H9 (cell line): ENCODE measurements at regions not wholly inside any gene's neighbourhood (a gene's known extent, or its start where the extent isn't known, plus 50 kb on each side); places are given as distances from the start of the nearest gene placed in this dataset.

ENCODE experiments used
- DNase-seq: peaks from one replicate; pipeline ENCODE4 v3.0.0-alpha.2; 2017
- H2AFZ ChIP-seq: one replicate; pipeline ENCODE4 v1.6.1; 2013; ENCODE audit warnings: mild to moderate bottlenecking, low read length, control low read depth, moderate library complexity
- H2AK5ac ChIP-seq: 2 replicates; pipeline ENCODE4 v1.6.1; 2013; ENCODE audit warnings: low read length, control low read depth, mixed read lengths; ENCODE audit not compliant: insufficient read length
- H2BK120ac ChIP-seq: one replicate; pipeline ENCODE4 v1.6.1; 2013; ENCODE audit warnings: low read depth, mild to moderate bottlenecking, low read length, control low read depth, inconsistent platforms; ENCODE audit not compliant: poor library complexity, severe bottlenecking
- H2BK12ac ChIP-seq: 2 replicates; pipeline ENCODE4 v1.6.1; 2013; ENCODE audit warnings: low read length, control low read depth, mixed read lengths, low read depth; ENCODE audit not compliant: insufficient read length
- H2BK15ac ChIP-seq: 2 replicates; pipeline ENCODE4 v1.6.1; 2013; ENCODE audit warnings: low read depth, low read length, control low read depth
- H2BK20ac ChIP-seq: one replicate; pipeline ENCODE4 v1.6.1; 2013; ENCODE audit warnings: low read depth, mild to moderate bottlenecking, low read length, control low read depth, inconsistent platforms; ENCODE audit not compliant: poor library complexity, severe bottlenecking
- H2BK5ac ChIP-seq: 2 replicates; pipeline ENCODE4 v1.6.1; 2013; ENCODE audit warnings: low read length, control low read depth, mixed read lengths; ENCODE audit not compliant: insufficient read length
- H3K14ac ChIP-seq: 2 replicates; pipeline ENCODE4 v1.6.1; 2013; ENCODE audit warnings: low read length, control low read depth; ENCODE audit not compliant: insufficient read depth
- H3K18ac ChIP-seq: 2 replicates; pipeline ENCODE4 v1.6.1; 2013; ENCODE audit warnings: low read depth, mild to moderate bottlenecking, mixed read lengths, low read length, control low read depth; ENCODE audit not compliant: insufficient read length
- H3K23ac ChIP-seq: 2 replicates; pipeline ENCODE4 v1.6.1; 2013; ENCODE audit warnings: low read length, control low read depth, mixed read lengths, low read depth; ENCODE audit not compliant: insufficient read length
- H3K23me2 ChIP-seq: 2 replicates; pipeline ENCODE4 v1.6.1; 2013; ENCODE audit warnings: low read depth, mild to moderate bottlenecking, mixed read lengths, low read length, control low read depth; ENCODE audit not compliant: insufficient read length, poor library complexity, severe bottlenecking
- H3K27ac ChIP-seq: 2 replicates; pipeline ENCODE4 v1.5.1; 2013; ENCODE audit warnings: low read length, control low read depth, mixed read lengths, low read depth; ENCODE audit not compliant: insufficient read length
- H3K27me3 ChIP-seq: 2 replicates; pipeline ENCODE4 v1.6.1; 2013; ENCODE audit warnings: low read length, control low read depth, inconsistent platforms; ENCODE audit not compliant: insufficient read depth
- H3K4ac ChIP-seq: 2 replicates; pipeline ENCODE4 v1.6.1; 2013; ENCODE audit warnings: low read depth, mild to moderate bottlenecking, control low read depth, inconsistent platforms, low read length, moderate library complexity
- H3K4me1 ChIP-seq: 2 replicates; pipeline ENCODE4 v1.6.1; 2013; ENCODE audit warnings: low read length, control low read depth, inconsistent platforms; ENCODE audit not compliant: insufficient read depth
- H3K4me2 ChIP-seq: 2 replicates; pipeline ENCODE4 v1.6.1; 2013; ENCODE audit warnings: low read length, control low read depth, mixed read lengths; ENCODE audit not compliant: insufficient read length, insufficient read depth
- H3K56ac ChIP-seq: 2 replicates; pipeline ENCODE4 v1.6.1; 2013; ENCODE audit warnings: low read depth, mild to moderate bottlenecking, mixed read lengths, low read length, control low read depth; ENCODE audit not compliant: insufficient read length
- H3K79me1 ChIP-seq: 2 replicates; pipeline ENCODE4 v1.6.1; 2013; ENCODE audit warnings: low read depth, mild to moderate bottlenecking, moderate library complexity, low read length, control low read depth, inconsistent platforms; ENCODE audit not compliant: insufficient read depth, poor library complexity, severe bottlenecking
- H3K79me2 ChIP-seq: 2 replicates; pipeline ENCODE4 v1.6.1; 2013; ENCODE audit warnings: low read length, control low read depth, inconsistent platforms; ENCODE audit not compliant: insufficient read depth
- H3K9ac ChIP-seq: 2 replicates; pipeline ENCODE4 v1.6.1; 2013; ENCODE audit warnings: low read length, control low read depth, mixed read lengths; ENCODE audit not compliant: insufficient read length; ENCODE audit errors: extremely low read depth
- H3K9me3 ChIP-seq: one replicate; pipeline ENCODE4 v1.6.1; 2013; ENCODE audit warnings: low read depth, low read length, inconsistent platforms; ENCODE audit not compliant: control insufficient read depth
- H3T11ph ChIP-seq: one replicate; pipeline ENCODE4 v1.6.1; 2013; ENCODE audit warnings: mild to moderate bottlenecking, low read length, control low read depth, inconsistent platforms
- H4K20me1 ChIP-seq: one replicate; pipeline ENCODE4 v1.6.1; 2013; ENCODE audit not compliant: control insufficient read depth, insufficient read length, insufficient read depth
- H4K5ac ChIP-seq: 2 replicates; pipeline ENCODE4 v1.6.1; 2013; ENCODE audit warnings: low read depth, mild to moderate bottlenecking, mixed read lengths, low read length, control low read depth; ENCODE audit not compliant: insufficient read length
- H4K8ac ChIP-seq: replicated peaks from 2 replicates; pipeline ENCODE4 v1.6.1; 2013; ENCODE audit warnings: low read length, control low read depth, mixed read lengths, low read depth; ENCODE audit not compliant: insufficient read length
- H4K91ac ChIP-seq: 2 replicates; pipeline ENCODE4 v1.6.1; 2013; ENCODE audit warnings: low read depth, mild to moderate bottlenecking, moderate library complexity, mixed read lengths, low read length, control low read depth; ENCODE audit not compliant: insufficient read length
- H3K27ac Mint-ChIP-seq, 3 experiments: 2 replicates in 2 of 3; 3 replicates in 1 of 3; pipeline ENCODE4 v1.8.0; 2020 to 2021; ENCODE audit warnings: mixed read lengths in 3 of 3, mild to moderate bottlenecking in 1 of 3, moderate library complexity in 1 of 3
- H3K27me3 Mint-ChIP-seq: 2 replicates; pipeline ENCODE4 v1.8.0; 2021; ENCODE audit warnings: low read depth, mild to moderate bottlenecking, moderate library complexity, mixed read lengths
- H3K36me3 Mint-ChIP-seq, 3 experiments: 2 replicates in 2 of 3; 3 replicates in 1 of 3; pipeline ENCODE4 v1.8.0; 2020 to 2021; ENCODE audit warnings: low read depth in 3 of 3, mixed read lengths in 3 of 3; ENCODE audit not compliant: insufficient read depth in 1 of 3
- H3K4me1 Mint-ChIP-seq, 2 experiments: 2 replicates each; pipeline ENCODE4 v1.8.0; 2020; ENCODE audit warnings: mixed read lengths in 2 of 2
- H3K4me3 Mint-ChIP-seq, 2 experiments: 2 replicates in 1 of 2; 3 replicates in 1 of 2; pipeline ENCODE4 v1.8.0; 2020 to 2021; ENCODE audit warnings: mild to moderate bottlenecking in 2 of 2, mixed read lengths in 2 of 2, moderate library complexity in 1 of 2
- H3K9me3 Mint-ChIP-seq, 2 experiments: 2 replicates in 1 of 2; 3 replicates in 1 of 2; pipeline ENCODE4 v1.8.0; 2020; ENCODE audit warnings: mild to moderate bottlenecking in 2 of 2, mixed read lengths in 2 of 2, moderate library complexity in 1 of 2
- WGBS: extraction: QIAGEN DNeasy Blood & Tissue Kit; methylation state at CpG from one replicate; pipeline ENCODE4 v1.1.7; 2013; ENCODE audit warnings: missing lambda C conversion rate, low lambda C conversion rate, mixed read lengths; ENCODE audit not compliant: insufficient read length; ENCODE audit errors: extremely low coverage; 5-methylcytosine and 5-hydroxymethylcytosine counted together
- TF ChIP-seq, protein P1 (sequence below): fragments of 200-600 bp; sonication (generic); conservative IDR thresholded peaks from 3 replicates; pipeline ENCODE4 v1.8.0; 2021; ENCODE audit warnings: antibody characterized with exemption, mild to moderate bottlenecking

DNA sequence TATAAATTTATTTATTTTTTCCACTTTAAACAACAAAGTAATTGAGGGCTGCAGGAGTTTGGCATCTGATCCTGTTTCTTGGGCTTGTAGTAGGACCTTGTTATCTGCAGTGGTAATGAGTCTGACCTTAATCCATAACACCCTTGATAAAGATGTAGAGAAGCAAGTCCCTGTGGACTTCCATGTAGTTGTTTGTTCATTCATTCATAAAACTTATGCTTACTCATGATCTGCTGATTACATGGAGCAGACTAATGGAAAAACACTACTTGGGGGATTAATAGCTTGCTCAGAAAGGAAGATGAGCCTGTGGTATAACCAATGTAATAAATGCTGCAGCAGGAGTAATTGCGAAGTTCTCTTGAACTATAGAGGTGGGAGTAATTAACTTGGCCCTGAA lies 271.5 kb upstream of the TBL1XR1 start:
- DNase-seq: no peak
- Histone ChIP-seq H3K4me2 (no peak overlapping the region), H3T11ph (no peak overlapping the region), H2BK120ac (no peak overlapping the region), H3K27ac (no peak overlapping the region), H3K4ac (no peak overlapping the region), H2AFZ (no peak overlapping the region), H3K27me3 (no peaks in the 10 kb centered on the region), H4K5ac (no peak overlapping the region), H2BK20ac (no peak overlapping the region), H4K20me1 (no peaks in the 10 kb centered on the region), H3K9me3 (no peaks in the 10 kb centered on the region), H3K14ac (no peak overlapping the region), H3K4me1 (no peaks in the 10 kb centered on the region), H2BK5ac (no peak overlapping the region), H4K91ac (no peak overlapping the region), H3K9ac (no peak overlapping the region), H3K79me1 (no peaks in the 10 kb centered on the region), H3K18ac (no peak overlapping the region), H3K79me2 (no peaks in the 10 kb centered on the region), H3K23ac (no peak overlapping the region), H3K56ac (no peak overlapping the region), H2BK15ac (no peak overlapping the region), H2BK12ac (no peak overlapping the region), H4K8ac (no peak overlapping the region), H3K23me2 (no peaks in the 10 kb centered on the region), H2AK5ac (no peak overlapping the region)
- no peaks in the 10 kb centered on the region for H3K27me3 Mint-ChIP-seq
- H3K36me3 Mint-ChIP-seq: peaks cover 0 to 2% (median 0%) of the 10 kb centered on the region in 3 experiments; a peak in 1 of 7 replicates
- H3K9me3 Mint-ChIP-seq: no peaks in the 10 kb centered on the region
- no peak overlapping the region for H3K4me3 Mint-ChIP-seq
- H3K27ac Mint-ChIP-seq: no peak overlapping the region
- peaks cover 12 to 21% of the 10 kb centered on the region in 2 experiments for H3K4me1 Mint-ChIP-seq
- no CpG with 5 or more reads among the region's 1 CpG for WGBS
- TF ChIP-seq, protein P1, sequence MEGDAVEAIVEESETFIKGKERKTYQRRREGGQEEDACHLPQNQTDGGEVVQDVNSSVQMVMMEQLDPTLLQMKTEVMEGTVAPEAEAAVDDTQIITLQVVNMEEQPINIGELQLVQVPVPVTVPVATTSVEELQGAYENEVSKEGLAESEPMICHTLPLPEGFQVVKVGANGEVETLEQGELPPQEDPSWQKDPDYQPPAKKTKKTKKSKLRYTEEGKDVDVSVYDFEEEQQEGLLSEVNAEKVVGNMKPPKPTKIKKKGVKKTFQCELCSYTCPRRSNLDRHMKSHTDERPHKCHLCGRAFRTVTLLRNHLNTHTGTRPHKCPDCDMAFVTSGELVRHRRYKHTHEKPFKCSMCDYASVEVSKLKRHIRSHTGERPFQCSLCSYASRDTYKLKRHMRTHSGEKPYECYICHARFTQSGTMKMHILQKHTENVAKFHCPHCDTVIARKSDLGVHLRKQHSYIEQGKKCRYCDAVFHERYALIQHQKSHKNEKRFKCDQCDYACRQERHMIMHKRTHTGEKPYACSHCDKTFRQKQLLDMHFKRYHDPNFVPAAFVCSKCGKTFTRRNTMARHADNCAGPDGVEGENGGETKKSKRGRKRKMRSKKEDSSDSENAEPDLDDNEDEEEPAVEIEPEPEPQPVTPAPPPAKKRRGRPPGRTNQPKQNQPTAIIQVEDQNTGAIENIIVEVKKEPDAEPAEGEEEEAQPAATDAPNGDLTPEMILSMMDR: no peak
